IMR-90 (cell line): ENCODE measurements at regions not wholly inside any gene's neighbourhood (a gene's known extent, or its start where the extent isn't known, plus 50 kb on each side); places are given as distances from the start of the nearest gene placed in this dataset.

Experiments
- ATAC-seq: fragments of 200-7000 bp; cut with Tn5 transposase; 2 replicates; pipeline ENCODE4 v1.9.1; 2020; ENCODE audit warnings: low read depth, mild to moderate bottlenecking, moderate library complexity
- BruUV-seq: library from RNA; stranded (reverse); fragments of 400-500 nt; replicated peaks from 2 replicates; lab custom pipeline; 2021; lab: Mats Ljungman, UMichigan
- CTCF ChIA-PET: fragments of 300-600 bp; formaldehyde crosslinking; extraction: SDS; loops from one replicate; lab custom pipeline; 2021; ENCODE audit warnings: antibody characterized with exemption; lab: Yijun Ruan, JAX
- POLR2A ChIA-PET: fragments of 300-600 bp; sonication (Branson Sonifier 250); formaldehyde crosslinking; loops from one replicate; lab custom pipeline; 2022; ENCODE audit warnings: antibody characterized with exemption; ENCODE audit not compliant: unreplicated experiment; lab: Charles Lee
- DNase-seq: peaks from one replicate; pipeline ENCODE4 v3.0.0; 2013
- H2AFZ ChIP-seq: replicated peaks from 2 replicates; pipeline ENCODE3; 2013; ENCODE audit warnings: low read length, mild to moderate bottlenecking; ENCODE audit not compliant: poor library complexity
- H2AK5ac ChIP-seq: 2 replicates; pipeline ENCODE4 v1.6.1; 2013; ENCODE audit warnings: low read depth, low read length, inconsistent platforms
- H2AK9ac ChIP-seq: replicated peaks from 2 replicates; pipeline ENCODE3; 2013; ENCODE audit warnings: mild to moderate bottlenecking, low read depth, low read length, moderate library complexity; ENCODE audit not compliant: poor library complexity
- H2BK120ac ChIP-seq: 2 replicates; pipeline ENCODE4 v1.6.1; 2013; ENCODE audit warnings: low read depth, low read length, inconsistent platforms
- H2BK15ac ChIP-seq: 3 replicates; pipeline ENCODE4 v1.6.1; 2013; ENCODE audit warnings: low read depth, low read length, inconsistent platforms
- H2BK20ac ChIP-seq: 2 replicates; pipeline ENCODE4 v1.6.1; 2013; ENCODE audit warnings: low read depth, mild to moderate bottlenecking, inconsistent platforms, low read length, moderate library complexity
- H2BK5ac ChIP-seq: 2 replicates; pipeline ENCODE4 v1.6.1; 2013; ENCODE audit warnings: mild to moderate bottlenecking, low read depth, low read length, inconsistent platforms; ENCODE audit not compliant: poor library complexity, severe bottlenecking
- H3K14ac ChIP-seq: replicated peaks from 2 replicates; pipeline ENCODE4 v1.6.1; 2013; ENCODE audit warnings: low read depth, low read length, inconsistent platforms
- H3K18ac ChIP-seq: 2 replicates; pipeline ENCODE4 v1.6.1; 2013; ENCODE audit warnings: low read depth, low read length, control low read depth
- H3K23ac ChIP-seq: 2 replicates; pipeline ENCODE4 v1.6.1; 2013; ENCODE audit warnings: low read depth, low read length, inconsistent platforms
- H3K27ac ChIP-seq: 2 replicates; pipeline ENCODE4 v1.5.1; 2013; ENCODE audit warnings: mild to moderate bottlenecking, control low read depth, low read length; ENCODE audit not compliant: insufficient read depth
- H3K27me3 ChIP-seq: 2 replicates; pipeline ENCODE4 v1.6.1; 2013; ENCODE audit warnings: low read length; ENCODE audit not compliant: control insufficient read depth, insufficient read depth
- H3K36me3 ChIP-seq: 2 replicates; pipeline ENCODE4 v1.6.1; 2013; ENCODE audit warnings: low read length, mixed read lengths; ENCODE audit not compliant: control insufficient read depth, insufficient read depth
- H3K4ac ChIP-seq: 2 replicates; pipeline ENCODE4 v1.6.1; 2013; ENCODE audit warnings: low read depth, low read length, inconsistent platforms
- H3K4me1 ChIP-seq: 2 replicates; pipeline ENCODE4 v1.6.1; 2013; ENCODE audit warnings: low read length, mixed read lengths; ENCODE audit not compliant: control insufficient read depth, insufficient read depth
- H3K4me2 ChIP-seq: 2 replicates; pipeline ENCODE4 v1.6.1; 2013; ENCODE audit warnings: low read depth, mild to moderate bottlenecking, control low read depth, low read length, moderate library complexity
- H3K4me3 ChIP-seq: 2 replicates; pipeline ENCODE4 v1.5.1; 2013; ENCODE audit warnings: low read depth, mild to moderate bottlenecking, control low read depth, low read length, moderate library complexity; ENCODE audit not compliant: insufficient read depth
- H3K56ac ChIP-seq: 2 replicates; pipeline ENCODE4 v1.6.1; 2013; ENCODE audit warnings: low read length, inconsistent platforms; ENCODE audit not compliant: insufficient read depth; ENCODE audit errors: extremely low read depth
- H3K79me1 ChIP-seq, 2 experiments: 2 replicates each; pipeline ENCODE4 v1.6.1; 2013; ENCODE audit warnings: low read length in 2 of 2, inconsistent platforms in 1 of 2, low read depth in 1 of 2
- H3K9ac ChIP-seq: 2 replicates; pipeline ENCODE4 v1.6.1; 2013; ENCODE audit warnings: low read depth, low read length, control low read depth
- H3K9me1 ChIP-seq: 2 replicates; pipeline ENCODE4 v1.6.1; 2013; ENCODE audit warnings: low read length, inconsistent platforms; ENCODE audit not compliant: insufficient read depth
- H3K9me3 ChIP-seq: 2 replicates; pipeline ENCODE4 v1.6.1; 2013; ENCODE audit warnings: low read length; ENCODE audit not compliant: control insufficient read depth, insufficient read depth
- H4K20me1 ChIP-seq: 2 replicates; pipeline ENCODE4 v1.6.1; 2013; ENCODE audit warnings: low read length, inconsistent platforms; ENCODE audit not compliant: insufficient read depth
- H4K5ac ChIP-seq: 2 replicates; pipeline ENCODE4 v1.6.1; 2013; ENCODE audit warnings: mild to moderate bottlenecking, low read depth, low read length, control low read depth
- H4K8ac ChIP-seq, 2 experiments: 2 replicates each; pipeline ENCODE4 v1.6.1; 2013; ENCODE audit warnings: low read depth in 2 of 2, low read length in 2 of 2, control low read depth in 1 of 2, inconsistent platforms in 1 of 2
- H4K91ac ChIP-seq: 2 replicates; pipeline ENCODE4 v1.6.1; 2013; ENCODE audit warnings: low read depth, low read length, inconsistent platforms; ENCODE audit not compliant: insufficient read depth
- BHLHE40 ChIP-seq: fragments of 150-350 bp; IDR thresholded peaks from 2 replicates; pipeline ENCODE4 v1.6.1; 2016; ENCODE audit warnings: mild to moderate bottlenecking, low read depth, low read length
- CEBPB ChIP-seq: IDR thresholded peaks from 2 replicates; pipeline ENCODE4 v1.6.1; 2012; ENCODE audit warnings: low read depth, low read length, improper control_type of control experiment
- CHD1 ChIP-seq: IDR thresholded peaks from 2 replicates; pipeline ENCODE4 v1.6.1; 2012; ENCODE audit warnings: low read depth, low read length, improper control_type of control experiment
- NFE2L2 ChIP-seq: fragments of 150-350 bp; IDR thresholded peaks from 2 replicates; pipeline ENCODE4 v1.6.1; 2016; ENCODE audit warnings: low read depth, mild to moderate bottlenecking, low read length
- POLR2A ChIP-seq: IDR thresholded peaks from 2 replicates; pipeline ENCODE4 v1.6.1; 2012; ENCODE audit warnings: mild to moderate bottlenecking, low read depth, low read length
- RCOR1 ChIP-seq: IDR thresholded peaks from 2 replicates; pipeline ENCODE4 v1.6.1; 2012; ENCODE audit warnings: mild to moderate bottlenecking, low read length, improper control_type of control experiment; ENCODE audit not compliant: insufficient replicate concordance
- SMC3 ChIP-seq: fragments of 150-350 bp; IDR thresholded peaks from 2 replicates; pipeline ENCODE4 v1.6.1; 2016; ENCODE audit warnings: low read depth, mild to moderate bottlenecking, antibody characterized with exemption, low read length, moderate library complexity
- WGBS, 2 experiments: methylation state at CpG; one replicate each; pipeline versions ENCODE4 v1.1.5 to v1.1.7; 2013; ENCODE audit warnings: missing lambda C conversion rate in 2 of 2; ENCODE audit not compliant: insufficient read length in 1 of 2; ENCODE audit errors: extremely low coverage in 2 of 2; 5-methylcytosine and 5-hydroxymethylcytosine counted together
- dilution Hi-C: fragments of 300-500 bp; cut with HindIII; formaldehyde crosslinking; loops from one replicate; pipeline ENCODE4 v1.14.3; 2018; ENCODE audit warnings: low sequenced_read_pairs; ENCODE audit not compliant: unreplicated experiment
- in situ Hi-C: fragments of 300-500 bp; cut with MboI; formaldehyde crosslinking; loops from 3 replicates; pipeline ENCODE4 v1.14.3; 2019; ENCODE audit warnings: low sequenced_read_pairs, inconsistent platforms, mixed read lengths
- intact Hi-C: fragments of 100-400 bp; cut with micrococcal nuclease; formaldehyde crosslinking; loops from 2 replicates; pipeline ENCODE4 v1.10.0; 2022
- TF ChIP-seq, protein P1 (sequence below): fragments of 150-350 bp; IDR thresholded peaks from 2 replicates; pipeline ENCODE4 v1.6.1; 2017; ENCODE audit warnings: mild to moderate bottlenecking, antibody characterized with exemption, low read length, low read depth

DNA sequence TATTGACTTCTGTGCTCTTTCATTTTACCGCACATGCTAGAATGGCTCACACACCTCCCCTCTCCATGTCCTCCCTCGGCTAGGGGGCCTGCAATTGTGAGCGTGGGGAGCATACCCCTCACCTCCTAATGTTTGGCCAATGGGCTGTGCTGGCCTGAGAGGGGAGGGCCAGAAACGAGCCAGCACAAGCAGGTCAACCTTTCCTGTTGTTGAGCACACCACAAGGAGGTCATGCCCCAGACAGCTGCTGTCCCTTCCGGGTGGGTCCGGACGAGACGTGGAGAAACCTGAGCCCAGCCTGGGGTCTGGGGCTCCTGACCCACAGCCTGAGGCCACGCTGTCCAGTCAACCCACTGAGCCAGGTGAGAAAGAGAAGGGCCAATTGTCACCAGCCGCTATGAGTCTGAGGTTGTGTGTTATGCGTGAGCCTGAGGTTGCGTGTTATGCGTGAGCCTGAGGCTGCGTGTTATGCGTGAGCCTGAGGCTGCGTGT, 77.4 kb downstream of the TTLL2 start:
- Histone ChIP-seq H3K79me1 (no peaks in the 10 kb centered on the region), H3K4ac (no peak overlapping the region), H2BK20ac (no peak overlapping the region), H2AK5ac (no peak overlapping the region), H2BK5ac (no peak overlapping the region), H2AFZ (no peak overlapping the region), H2AK9ac (no peak overlapping the region), H3K4me1 (no peaks in the 10 kb centered on the region), H3K14ac (no peak overlapping the region), H3K27ac (no peak overlapping the region), H4K8ac (no peak overlapping the region), H3K9ac (no peak overlapping the region), H4K5ac (no peak overlapping the region), H3K56ac (no peak overlapping the region), H4K20me1 (no peaks in the 10 kb centered on the region), H3K4me2 (no peak overlapping the region), H3K9me1 (no peaks in the 10 kb centered on the region), H3K23ac (no peak overlapping the region), H3K18ac (no peak overlapping the region), H4K91ac (no peak overlapping the region), H3K4me3 (no peak overlapping the region), H3K36me3 (no peaks in the 10 kb centered on the region), H2BK15ac (no peak overlapping the region), H2BK120ac (no peak overlapping the region), H3K9me3 (peaks cover 59% of the 10 kb centered on the region), H3K27me3 (no peaks in the 10 kb centered on the region)
- no TSS peak for BruUV-seq
- POLR2A ChIA-PET, result no interaction called here
- in situ Hi-C loops, result no loop called here
- WGBS, 2 experiments, result 50% methylated on average over 5 of the region's 16 CpGs; no CpG with 5 or more reads in 1 of the 2 experiments
- TF ChIP-seq SMC3, result no peak
- no peak for TF ChIP-seq NFE2L2
- TF ChIP-seq POLR2A, result no peak
- no peak for TF ChIP-seq CHD1
- TF ChIP-seq, protein P1, sequence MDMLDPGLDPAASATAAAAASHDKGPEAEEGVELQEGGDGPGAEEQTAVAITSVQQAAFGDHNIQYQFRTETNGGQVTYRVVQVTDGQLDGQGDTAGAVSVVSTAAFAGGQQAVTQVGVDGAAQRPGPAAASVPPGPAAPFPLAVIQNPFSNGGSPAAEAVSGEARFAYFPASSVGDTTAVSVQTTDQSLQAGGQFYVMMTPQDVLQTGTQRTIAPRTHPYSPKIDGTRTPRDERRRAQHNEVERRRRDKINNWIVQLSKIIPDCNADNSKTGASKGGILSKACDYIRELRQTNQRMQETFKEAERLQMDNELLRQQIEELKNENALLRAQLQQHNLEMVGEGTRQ, result no peak
- TF ChIP-seq BHLHE40, result no peak
- no peak for TF ChIP-seq CEBPB
- no peak for TF ChIP-seq RCOR1
- dilution Hi-C loops, result no loop called here
- intact Hi-C loops, result no loop called here
- CTCF ChIA-PET, result no interaction called here
- DNase-seq (no peak), ATAC-seq (no peak)
